KMS-11 (cell line): ENCODE measurements at regions not wholly inside any gene's neighbourhood (a gene's known extent, or its start where the extent isn't known, plus 50 kb on each side); places are given as distances from the start of the nearest gene placed in this dataset.

ENCODE experiments used
- H2AFZ ChIP-seq: fragments of 200-600 bp; sonication (generic); 2 replicates; pipeline ENCODE4 v1.6.1; 2016; ENCODE audit warnings: antibody characterized with exemption, mixed run types, low read depth
- H3K27ac ChIP-seq: fragments of 200-600 bp; sonication (generic); 2 replicates; pipeline ENCODE4 v1.6.1; 2016; ENCODE audit warnings: mild to moderate bottlenecking, mixed run types
- H3K27me3 ChIP-seq: fragments of 200-600 bp; sonication (generic); 2 replicates; pipeline ENCODE4 v1.6.1; 2017; ENCODE audit warnings: mild to moderate bottlenecking, low read depth, mixed run types, moderate library complexity; ENCODE audit not compliant: insufficient read depth
- H3K36me3 ChIP-seq: fragments of 200-600 bp; sonication (generic); 2 replicates; pipeline ENCODE4 v1.6.1; 2017; ENCODE audit warnings: mild to moderate bottlenecking, mixed run types; ENCODE audit not compliant: insufficient read depth
- H3K4me1 ChIP-seq: fragments of 200-600 bp; sonication (generic); 2 replicates; pipeline ENCODE4 v1.6.1; 2016; ENCODE audit warnings: mild to moderate bottlenecking, low read depth, mixed run types; ENCODE audit not compliant: poor library complexity, severe bottlenecking
- H3K4me2 ChIP-seq: fragments of 200-600 bp; sonication (generic); 2 replicates; pipeline ENCODE4 v1.7.0; 2016; ENCODE audit warnings: mild to moderate bottlenecking, mixed run types
- H3K4me3 ChIP-seq: fragments of 200-600 bp; sonication (generic); IDR thresholded peaks from 2 replicates; pipeline ENCODE4 v1.6.1; 2017; ENCODE audit warnings: low read depth, low read length, mixed read lengths; ENCODE audit not compliant: insufficient read depth
- H3K79me2 ChIP-seq: fragments of 200-600 bp; sonication (generic); 2 replicates; pipeline ENCODE4 v1.6.1; 2016; ENCODE audit warnings: low read depth, mixed run types; ENCODE audit not compliant: insufficient read depth
- H3K9ac ChIP-seq: fragments of 200-600 bp; sonication (generic); 2 replicates; pipeline ENCODE4 v1.6.1; 2016; ENCODE audit warnings: mild to moderate bottlenecking, mixed run types
- H4K20me1 ChIP-seq: fragments of 200-600 bp; sonication (generic); 2 replicates; pipeline ENCODE4 v1.6.1; 2016; ENCODE audit warnings: mild to moderate bottlenecking, mixed run types; ENCODE audit not compliant: insufficient read depth
- TF ChIP-seq, protein P1 (sequence below): fragments of 200-600 bp; sonication (generic); conservative IDR thresholded peaks from 2 replicates; pipeline ENCODE4 v1.6.1; 2017; ENCODE audit warnings: low read depth, mild to moderate bottlenecking, antibody characterized with exemption, low read length, moderate library complexity, mixed read lengths

DNA sequence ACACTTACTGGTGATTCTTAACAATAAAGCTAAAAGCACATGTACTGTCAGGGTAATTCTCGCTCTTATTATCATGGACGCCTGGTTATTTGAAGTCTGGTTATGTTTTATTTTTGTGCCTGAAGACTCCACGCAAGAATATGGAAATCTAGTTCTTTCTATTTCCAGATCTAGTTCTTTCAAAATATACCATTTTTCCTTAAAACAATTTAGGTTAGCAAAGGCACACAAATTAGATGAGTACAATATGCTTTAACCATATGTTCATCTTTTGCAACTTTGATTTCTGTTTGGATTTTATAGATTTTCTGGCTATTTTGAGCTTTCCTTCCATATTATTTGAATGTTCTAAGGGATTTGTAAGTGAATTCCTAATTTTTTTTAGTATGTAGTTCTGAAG is 1783.1 kb downstream of the PCDH7 start:
- Histone ChIP-seq H4K20me1 (no peaks in the 10 kb centered on the region), H3K27ac (no peak overlapping the region), H3K9ac (no peak overlapping the region), H3K4me3 (no peak overlapping the region), H3K79me2 (no peaks in the 10 kb centered on the region), H3K4me2 (no peak overlapping the region), H3K4me1 (no peaks in the 10 kb centered on the region), H3K27me3 (no peaks in the 10 kb centered on the region), H2AFZ (no peak overlapping the region), H3K36me3 (no peaks in the 10 kb centered on the region)
- TF ChIP-seq, protein P1, sequence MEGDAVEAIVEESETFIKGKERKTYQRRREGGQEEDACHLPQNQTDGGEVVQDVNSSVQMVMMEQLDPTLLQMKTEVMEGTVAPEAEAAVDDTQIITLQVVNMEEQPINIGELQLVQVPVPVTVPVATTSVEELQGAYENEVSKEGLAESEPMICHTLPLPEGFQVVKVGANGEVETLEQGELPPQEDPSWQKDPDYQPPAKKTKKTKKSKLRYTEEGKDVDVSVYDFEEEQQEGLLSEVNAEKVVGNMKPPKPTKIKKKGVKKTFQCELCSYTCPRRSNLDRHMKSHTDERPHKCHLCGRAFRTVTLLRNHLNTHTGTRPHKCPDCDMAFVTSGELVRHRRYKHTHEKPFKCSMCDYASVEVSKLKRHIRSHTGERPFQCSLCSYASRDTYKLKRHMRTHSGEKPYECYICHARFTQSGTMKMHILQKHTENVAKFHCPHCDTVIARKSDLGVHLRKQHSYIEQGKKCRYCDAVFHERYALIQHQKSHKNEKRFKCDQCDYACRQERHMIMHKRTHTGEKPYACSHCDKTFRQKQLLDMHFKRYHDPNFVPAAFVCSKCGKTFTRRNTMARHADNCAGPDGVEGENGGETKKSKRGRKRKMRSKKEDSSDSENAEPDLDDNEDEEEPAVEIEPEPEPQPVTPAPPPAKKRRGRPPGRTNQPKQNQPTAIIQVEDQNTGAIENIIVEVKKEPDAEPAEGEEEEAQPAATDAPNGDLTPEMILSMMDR, result no peak

DNA sequence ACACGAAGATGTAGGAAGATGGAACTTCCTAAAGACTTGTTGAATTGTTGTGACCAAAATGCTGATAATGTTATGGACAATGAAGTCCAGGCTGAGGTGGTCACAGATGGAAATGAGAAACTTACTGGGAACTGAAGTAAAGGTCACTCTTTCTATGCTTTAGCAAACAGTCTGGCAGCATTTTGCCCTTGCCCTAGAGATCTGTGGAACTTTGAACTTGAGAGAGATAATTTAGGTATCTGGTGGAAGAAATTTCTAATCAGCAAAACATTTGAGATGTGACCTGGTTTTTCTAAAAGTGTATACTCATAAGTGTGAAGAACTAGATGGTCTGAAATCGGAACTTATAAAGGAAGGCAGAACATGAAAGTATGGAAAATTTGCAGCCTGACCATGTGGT is 1785.9 kb downstream of the PCDH7 start:
- Histone ChIP-seq H4K20me1 (no peaks in the 10 kb centered on the region), H3K9ac (no peak overlapping the region), H3K4me2 (no peak overlapping the region), H3K4me1 (no peaks in the 10 kb centered on the region), H2AFZ (no peak overlapping the region), H3K4me3 (no peak overlapping the region), H3K27me3 (no peaks in the 10 kb centered on the region), H3K79me2 (no peaks in the 10 kb centered on the region), H3K36me3 (no peaks in the 10 kb centered on the region), H3K27ac (no peak overlapping the region)
- TF ChIP-seq, protein P1, result no peak

DNA sequence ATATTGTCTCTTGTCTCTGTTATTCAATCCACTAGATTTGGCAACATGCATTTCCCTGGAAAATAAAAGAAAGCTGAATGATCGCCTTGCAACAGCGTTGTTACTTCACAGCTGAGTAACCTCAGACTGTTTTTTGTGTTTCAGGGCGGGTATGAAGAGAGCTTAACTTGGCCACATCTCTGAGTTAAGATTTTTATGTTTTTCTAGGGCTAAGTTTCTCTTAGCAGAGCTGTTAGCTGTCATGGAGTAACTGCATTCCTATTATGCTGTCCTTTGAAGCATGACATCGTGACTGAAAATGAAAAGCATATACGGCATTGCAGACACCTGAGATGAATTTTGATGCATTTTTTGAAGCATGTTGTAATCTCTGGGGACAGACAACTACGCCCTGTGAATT is 1798.9 kb downstream of the PCDH7 start:
- Histone ChIP-seq H3K4me3 (no peak overlapping the region), H4K20me1 (no peaks in the 10 kb centered on the region), H2AFZ (no peak overlapping the region), H3K4me2 (no peak overlapping the region), H3K36me3 (no peaks in the 10 kb centered on the region), H3K9ac (no peak overlapping the region), H3K27me3 (no peaks in the 10 kb centered on the region), H3K4me1 (no peaks in the 10 kb centered on the region), H3K79me2 (no peaks in the 10 kb centered on the region), H3K27ac (no peak overlapping the region)
- TF ChIP-seq, protein P1, result no peak

DNA sequence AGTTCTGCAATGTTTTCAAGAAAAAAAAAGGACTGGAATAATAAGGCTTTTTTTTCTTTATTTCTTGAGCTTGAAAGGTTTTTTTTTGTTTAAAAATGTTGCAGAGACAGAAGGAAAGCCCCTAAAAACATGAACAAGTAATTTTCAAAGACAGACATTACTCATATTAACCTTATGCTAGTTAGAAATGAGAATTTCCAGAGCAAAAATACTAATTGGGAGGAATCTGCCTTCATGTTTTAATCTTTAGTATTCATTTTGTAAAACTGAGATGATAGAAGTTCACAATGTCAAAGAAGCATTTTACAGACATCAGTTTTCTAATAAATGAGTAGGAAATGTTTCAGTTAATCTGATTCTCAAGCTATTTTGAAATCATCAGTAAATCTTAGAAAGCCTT is 1805.3 kb downstream of the PCDH7 start:
- Histone ChIP-seq H3K4me3 (no peak overlapping the region), H3K79me2 (no peaks in the 10 kb centered on the region), H3K9ac (no peak overlapping the region), H3K4me2 (no peak overlapping the region), H4K20me1 (no peaks in the 10 kb centered on the region), H2AFZ (no peak overlapping the region), H3K36me3 (no peaks in the 10 kb centered on the region), H3K27me3 (no peaks in the 10 kb centered on the region), H3K4me1 (no peaks in the 10 kb centered on the region), H3K27ac (no peak overlapping the region)
- TF ChIP-seq, protein P1, result no peak

DNA sequence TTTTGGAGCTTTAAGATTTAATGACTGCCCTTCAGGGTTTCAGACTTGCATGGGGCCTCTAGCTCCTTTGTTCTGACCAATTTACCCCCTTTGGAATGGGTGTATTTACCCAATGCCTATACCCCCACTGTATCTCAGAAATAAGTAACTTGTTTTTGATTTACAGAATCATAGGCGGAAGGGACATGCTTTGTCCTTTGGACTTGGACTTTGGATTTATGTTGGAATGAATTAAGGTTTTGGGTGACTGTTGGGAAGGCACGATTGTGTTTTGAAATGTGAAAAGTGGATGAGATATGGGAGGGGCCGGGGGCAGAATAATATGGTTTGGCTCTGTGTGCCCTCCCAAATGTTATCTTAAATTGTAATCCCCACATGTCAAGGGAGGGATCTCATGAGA is 1824.7 kb downstream of the PCDH7 start:
- Histone ChIP-seq H2AFZ (no peak overlapping the region), H3K27ac (no peak overlapping the region), H3K79me2 (no peaks in the 10 kb centered on the region), H3K36me3 (no peaks in the 10 kb centered on the region), H3K4me3 (no peak overlapping the region), H3K27me3 (no peaks in the 10 kb centered on the region), H3K9ac (no peak overlapping the region), H4K20me1 (no peaks in the 10 kb centered on the region), H3K4me2 (no peak overlapping the region), H3K4me1 (no peaks in the 10 kb centered on the region)
- TF ChIP-seq, protein P1, result no peak
